IMR-90 (cell line): ENCODE measurements at regions not wholly inside any gene's neighbourhood (a gene's known extent, or its start where the extent isn't known, plus 50 kb on each side); places are given as distances from the start of the nearest gene placed in this dataset.

Experiments
- ATAC-seq: fragments of 200-7000 bp; cut with Tn5 transposase; 2 replicates; pipeline ENCODE4 v1.9.1; 2020; ENCODE audit warnings: low read depth, mild to moderate bottlenecking, moderate library complexity
- BruUV-seq: library from RNA; stranded (reverse); fragments of 400-500 nt; replicated peaks from 2 replicates; lab custom pipeline; 2021; lab: Mats Ljungman, UMichigan
- CTCF ChIA-PET: fragments of 300-600 bp; formaldehyde crosslinking; extraction: SDS; loops from one replicate; lab custom pipeline; 2021; ENCODE audit warnings: antibody characterized with exemption; lab: Yijun Ruan, JAX
- POLR2A ChIA-PET: fragments of 300-600 bp; sonication (Branson Sonifier 250); formaldehyde crosslinking; loops from one replicate; lab custom pipeline; 2022; ENCODE audit warnings: antibody characterized with exemption; ENCODE audit not compliant: unreplicated experiment; lab: Charles Lee
- DNase-seq: peaks from one replicate; pipeline ENCODE4 v3.0.0; 2013
- H2AFZ ChIP-seq: replicated peaks from 2 replicates; pipeline ENCODE3; 2013; ENCODE audit warnings: low read length, mild to moderate bottlenecking; ENCODE audit not compliant: poor library complexity
- H2AK5ac ChIP-seq: 2 replicates; pipeline ENCODE4 v1.6.1; 2013; ENCODE audit warnings: low read depth, low read length, inconsistent platforms
- H2AK9ac ChIP-seq: replicated peaks from 2 replicates; pipeline ENCODE3; 2013; ENCODE audit warnings: mild to moderate bottlenecking, low read depth, low read length, moderate library complexity; ENCODE audit not compliant: poor library complexity
- H2BK120ac ChIP-seq: 2 replicates; pipeline ENCODE4 v1.6.1; 2013; ENCODE audit warnings: low read depth, low read length, inconsistent platforms
- H2BK15ac ChIP-seq: 3 replicates; pipeline ENCODE4 v1.6.1; 2013; ENCODE audit warnings: low read depth, low read length, inconsistent platforms
- H2BK20ac ChIP-seq: 2 replicates; pipeline ENCODE4 v1.6.1; 2013; ENCODE audit warnings: low read depth, mild to moderate bottlenecking, inconsistent platforms, low read length, moderate library complexity
- H2BK5ac ChIP-seq: 2 replicates; pipeline ENCODE4 v1.6.1; 2013; ENCODE audit warnings: mild to moderate bottlenecking, low read depth, low read length, inconsistent platforms; ENCODE audit not compliant: poor library complexity, severe bottlenecking
- H3K14ac ChIP-seq: replicated peaks from 2 replicates; pipeline ENCODE4 v1.6.1; 2013; ENCODE audit warnings: low read depth, low read length, inconsistent platforms
- H3K18ac ChIP-seq: 2 replicates; pipeline ENCODE4 v1.6.1; 2013; ENCODE audit warnings: low read depth, low read length, control low read depth
- H3K23ac ChIP-seq: 2 replicates; pipeline ENCODE4 v1.6.1; 2013; ENCODE audit warnings: low read depth, low read length, inconsistent platforms
- H3K27ac ChIP-seq: 2 replicates; pipeline ENCODE4 v1.5.1; 2013; ENCODE audit warnings: mild to moderate bottlenecking, control low read depth, low read length; ENCODE audit not compliant: insufficient read depth
- H3K27me3 ChIP-seq: 2 replicates; pipeline ENCODE4 v1.6.1; 2013; ENCODE audit warnings: low read length; ENCODE audit not compliant: control insufficient read depth, insufficient read depth
- H3K36me3 ChIP-seq: 2 replicates; pipeline ENCODE4 v1.6.1; 2013; ENCODE audit warnings: low read length, mixed read lengths; ENCODE audit not compliant: control insufficient read depth, insufficient read depth
- H3K4ac ChIP-seq: 2 replicates; pipeline ENCODE4 v1.6.1; 2013; ENCODE audit warnings: low read depth, low read length, inconsistent platforms
- H3K4me1 ChIP-seq: 2 replicates; pipeline ENCODE4 v1.6.1; 2013; ENCODE audit warnings: low read length, mixed read lengths; ENCODE audit not compliant: control insufficient read depth, insufficient read depth
- H3K4me2 ChIP-seq: 2 replicates; pipeline ENCODE4 v1.6.1; 2013; ENCODE audit warnings: low read depth, mild to moderate bottlenecking, control low read depth, low read length, moderate library complexity
- H3K4me3 ChIP-seq: 2 replicates; pipeline ENCODE4 v1.5.1; 2013; ENCODE audit warnings: low read depth, mild to moderate bottlenecking, control low read depth, low read length, moderate library complexity; ENCODE audit not compliant: insufficient read depth
- H3K56ac ChIP-seq: 2 replicates; pipeline ENCODE4 v1.6.1; 2013; ENCODE audit warnings: low read length, inconsistent platforms; ENCODE audit not compliant: insufficient read depth; ENCODE audit errors: extremely low read depth
- H3K79me1 ChIP-seq, 2 experiments: 2 replicates each; pipeline ENCODE4 v1.6.1; 2013; ENCODE audit warnings: low read length in 2 of 2, inconsistent platforms in 1 of 2, low read depth in 1 of 2
- H3K9ac ChIP-seq: 2 replicates; pipeline ENCODE4 v1.6.1; 2013; ENCODE audit warnings: low read depth, low read length, control low read depth
- H3K9me1 ChIP-seq: 2 replicates; pipeline ENCODE4 v1.6.1; 2013; ENCODE audit warnings: low read length, inconsistent platforms; ENCODE audit not compliant: insufficient read depth
- H3K9me3 ChIP-seq: 2 replicates; pipeline ENCODE4 v1.6.1; 2013; ENCODE audit warnings: low read length; ENCODE audit not compliant: control insufficient read depth, insufficient read depth
- H4K20me1 ChIP-seq: 2 replicates; pipeline ENCODE4 v1.6.1; 2013; ENCODE audit warnings: low read length, inconsistent platforms; ENCODE audit not compliant: insufficient read depth
- H4K5ac ChIP-seq: 2 replicates; pipeline ENCODE4 v1.6.1; 2013; ENCODE audit warnings: mild to moderate bottlenecking, low read depth, low read length, control low read depth
- H4K8ac ChIP-seq, 2 experiments: 2 replicates each; pipeline ENCODE4 v1.6.1; 2013; ENCODE audit warnings: low read depth in 2 of 2, low read length in 2 of 2, control low read depth in 1 of 2, inconsistent platforms in 1 of 2
- H4K91ac ChIP-seq: 2 replicates; pipeline ENCODE4 v1.6.1; 2013; ENCODE audit warnings: low read depth, low read length, inconsistent platforms; ENCODE audit not compliant: insufficient read depth
- CEBPB ChIP-seq: IDR thresholded peaks from 2 replicates; pipeline ENCODE4 v1.6.1; 2012; ENCODE audit warnings: low read depth, low read length, improper control_type of control experiment
- CTCF ChIP-seq: conservative IDR thresholded peaks from 2 replicates; pipeline ENCODE4 v1.5.1; 2012; ENCODE audit warnings: mild to moderate bottlenecking, low read depth, low read length, improper control_type of control experiment
- FOS ChIP-seq: fragments of 150-350 bp; IDR thresholded peaks from 2 replicates; pipeline ENCODE4 v1.6.1; 2016; ENCODE audit warnings: low read depth, low read length
- MAZ ChIP-seq: IDR thresholded peaks from 2 replicates; pipeline ENCODE4 v1.6.1; 2012; ENCODE audit warnings: low read depth, mild to moderate bottlenecking, low read length, improper control_type of control experiment, moderate library complexity, borderline replicate concordance
- MXI1 ChIP-seq: IDR thresholded peaks from 2 replicates; pipeline ENCODE4 v1.6.1; 2012; ENCODE audit warnings: low read depth, mild to moderate bottlenecking, low read length, moderate library complexity, borderline replicate concordance
- WGBS, 2 experiments: methylation state at CpG; one replicate each; pipeline versions ENCODE4 v1.1.5 to v1.1.7; 2013; ENCODE audit warnings: missing lambda C conversion rate in 2 of 2; ENCODE audit not compliant: insufficient read length in 1 of 2; ENCODE audit errors: extremely low coverage in 2 of 2; 5-methylcytosine and 5-hydroxymethylcytosine counted together
- dilution Hi-C: fragments of 300-500 bp; cut with HindIII; formaldehyde crosslinking; loops from one replicate; pipeline ENCODE4 v1.14.3; 2018; ENCODE audit warnings: low sequenced_read_pairs; ENCODE audit not compliant: unreplicated experiment
- in situ Hi-C: fragments of 300-500 bp; cut with MboI; formaldehyde crosslinking; loops from 3 replicates; pipeline ENCODE4 v1.14.3; 2019; ENCODE audit warnings: low sequenced_read_pairs, inconsistent platforms, mixed read lengths
- intact Hi-C: fragments of 100-400 bp; cut with micrococcal nuclease; formaldehyde crosslinking; loops from 2 replicates; pipeline ENCODE4 v1.10.0; 2022

- no peak overlapping the region for H2BK15ac ChIP-seq
- no peak overlapping the region for H2AFZ ChIP-seq
- no peak overlapping the region for H4K91ac ChIP-seq
- no peak overlapping the region for H2BK120ac ChIP-seq
- H3K56ac ChIP-seq, result no peak overlapping the region
- no peaks in the 10 kb centered on the region for H4K20me1 ChIP-seq
- intact Hi-C loops, result no loop called here
- H3K9ac ChIP-seq, result no peak overlapping the region
- no peak overlapping the region for H3K4me3 ChIP-seq
- DNase-seq (no peak), ATAC-seq (no peak)
- no peaks in the 10 kb centered on the region for H3K4me1 ChIP-seq
- no peak overlapping the region for H2AK9ac ChIP-seq
- no peak overlapping the region for H3K27ac ChIP-seq
- H3K14ac ChIP-seq, result no peak overlapping the region
- CTCF ChIA-PET, result no interaction called here
- BruUV-seq, result no TSS peak
- H2BK20ac ChIP-seq, result no peak overlapping the region
- no peak overlapping the region for H3K4ac ChIP-seq
- H4K5ac ChIP-seq, result no peak overlapping the region
- no peaks in the 10 kb centered on the region for H3K79me1 ChIP-seq
- H2BK5ac ChIP-seq, result no peak overlapping the region
- no peak overlapping the region for H3K23ac ChIP-seq
- no peak overlapping the region for H3K18ac ChIP-seq
- TF ChIP-seq MAZ (no peak), FOS (no peak), MXI1 (no peak), CTCF (no peak), CEBPB (no peak)
- no peak overlapping the region for H4K8ac ChIP-seq
- H3K27me3 ChIP-seq, result no peaks in the 10 kb centered on the region
- POLR2A ChIA-PET, result no interaction called here
- no peaks in the 10 kb centered on the region for H3K9me1 ChIP-seq
- no peaks in the 10 kb centered on the region for H3K9me3 ChIP-seq
- H3K36me3 ChIP-seq, result no peaks in the 10 kb centered on the region
- in situ Hi-C loops, result no loop called here
- WGBS, 2 experiments, result no CpG with 5 or more reads among the region's 1 CpG
- dilution Hi-C loops, result no loop called here
- H3K4me2 ChIP-seq, result no peak overlapping the region
- no peak overlapping the region for H2AK5ac ChIP-seq
Observed at GRCh38 chr5:39980056-39980455, 555.3 kb upstream of the DAB2 start.
